ENCODE measurements at regions not wholly inside any gene's neighbourhood (a gene's known extent, or its start where the extent isn't known, plus 50 kb on each side); places are given as distances from the start of the nearest gene placed in this dataset.

DNA sequence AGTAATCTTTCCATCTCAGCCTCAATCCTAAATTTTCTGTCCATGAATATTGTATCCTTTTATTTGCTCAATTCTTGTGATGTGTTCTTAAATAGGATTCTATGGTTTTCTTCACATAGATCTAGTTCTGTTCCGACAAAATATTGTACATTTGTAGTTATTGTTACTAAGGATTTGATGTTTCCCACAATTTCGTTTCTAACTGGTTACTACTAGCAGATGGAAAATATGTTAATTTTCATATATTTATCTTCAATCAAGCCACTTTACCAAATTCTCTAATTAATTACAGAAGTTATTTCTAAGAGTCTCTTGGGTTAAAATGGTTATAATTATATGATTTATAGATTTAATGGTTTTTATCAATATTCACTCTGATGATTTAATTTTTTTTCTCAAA lies 60.3 kb downstream of the SEC61B start:
- TF ChIP-seq, protein P1, sequence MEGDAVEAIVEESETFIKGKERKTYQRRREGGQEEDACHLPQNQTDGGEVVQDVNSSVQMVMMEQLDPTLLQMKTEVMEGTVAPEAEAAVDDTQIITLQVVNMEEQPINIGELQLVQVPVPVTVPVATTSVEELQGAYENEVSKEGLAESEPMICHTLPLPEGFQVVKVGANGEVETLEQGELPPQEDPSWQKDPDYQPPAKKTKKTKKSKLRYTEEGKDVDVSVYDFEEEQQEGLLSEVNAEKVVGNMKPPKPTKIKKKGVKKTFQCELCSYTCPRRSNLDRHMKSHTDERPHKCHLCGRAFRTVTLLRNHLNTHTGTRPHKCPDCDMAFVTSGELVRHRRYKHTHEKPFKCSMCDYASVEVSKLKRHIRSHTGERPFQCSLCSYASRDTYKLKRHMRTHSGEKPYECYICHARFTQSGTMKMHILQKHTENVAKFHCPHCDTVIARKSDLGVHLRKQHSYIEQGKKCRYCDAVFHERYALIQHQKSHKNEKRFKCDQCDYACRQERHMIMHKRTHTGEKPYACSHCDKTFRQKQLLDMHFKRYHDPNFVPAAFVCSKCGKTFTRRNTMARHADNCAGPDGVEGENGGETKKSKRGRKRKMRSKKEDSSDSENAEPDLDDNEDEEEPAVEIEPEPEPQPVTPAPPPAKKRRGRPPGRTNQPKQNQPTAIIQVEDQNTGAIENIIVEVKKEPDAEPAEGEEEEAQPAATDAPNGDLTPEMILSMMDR (conservative IDR thresholded peaks at IDR 0.05; ENCODE audit: low read depth, low read length): no peak
- DNase-seq (ENCODE audit: low read depth): no peak
- no peak overlapping the region for H3K4me3 ChIP-seq (ENCODE audit: low read length)

DNA sequence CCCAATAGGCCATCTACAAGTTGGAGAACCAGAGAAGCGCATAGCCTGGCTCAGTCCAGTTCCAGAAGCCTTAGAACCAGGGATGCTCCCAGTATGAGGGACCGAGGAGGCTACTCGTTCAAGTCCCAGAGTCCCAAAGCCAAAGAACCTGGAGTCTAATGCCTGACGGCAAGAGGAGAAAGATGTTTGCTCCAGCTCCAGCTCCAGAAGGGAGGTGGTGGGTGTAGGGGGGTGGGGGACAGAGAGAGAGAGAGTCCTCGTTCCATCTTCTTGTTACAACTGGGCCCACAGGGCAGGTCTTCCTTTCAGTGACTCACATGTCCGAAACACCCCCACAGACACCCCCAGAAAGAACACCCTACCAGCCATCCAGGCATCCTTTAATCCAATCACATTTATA lies 63.9 kb downstream of the SEC61B start:
- TF ChIP-seq, protein P1 (conservative IDR thresholded peaks at IDR 0.05; ENCODE audit: low read depth, low read length): no peak
- DNase-seq (ENCODE audit: low read depth): no peak
- H3K4me3 ChIP-seq (ENCODE audit: low read length): no peak overlapping the region

DNA sequence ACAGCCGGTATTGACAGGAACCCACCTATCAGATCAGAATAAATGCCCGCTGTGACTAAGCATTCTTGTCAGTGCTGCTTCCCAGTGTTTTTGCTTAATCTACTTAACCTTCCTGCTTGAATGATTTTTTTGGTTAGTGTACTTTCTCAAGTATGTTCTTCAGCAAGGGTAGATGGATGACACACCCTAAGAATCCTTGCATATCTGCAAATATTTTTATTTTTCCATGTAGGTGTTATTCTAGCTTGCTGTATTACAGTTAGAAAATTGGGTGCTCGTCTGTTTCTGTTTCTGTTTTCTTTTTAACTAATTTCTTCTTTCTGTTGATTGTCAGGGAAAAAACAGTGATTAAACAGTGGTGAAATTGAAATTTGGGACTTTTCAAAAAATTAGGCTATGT lies 64.5 kb downstream of the SEC61B start:
- TF ChIP-seq, protein P1 (conservative IDR thresholded peaks at IDR 0.05; ENCODE audit: low read depth, low read length): no peak
- H3K4me3 ChIP-seq (ENCODE audit: low read length): no peak overlapping the region
- DNase-seq (ENCODE audit: low read depth): no peak

DNA sequence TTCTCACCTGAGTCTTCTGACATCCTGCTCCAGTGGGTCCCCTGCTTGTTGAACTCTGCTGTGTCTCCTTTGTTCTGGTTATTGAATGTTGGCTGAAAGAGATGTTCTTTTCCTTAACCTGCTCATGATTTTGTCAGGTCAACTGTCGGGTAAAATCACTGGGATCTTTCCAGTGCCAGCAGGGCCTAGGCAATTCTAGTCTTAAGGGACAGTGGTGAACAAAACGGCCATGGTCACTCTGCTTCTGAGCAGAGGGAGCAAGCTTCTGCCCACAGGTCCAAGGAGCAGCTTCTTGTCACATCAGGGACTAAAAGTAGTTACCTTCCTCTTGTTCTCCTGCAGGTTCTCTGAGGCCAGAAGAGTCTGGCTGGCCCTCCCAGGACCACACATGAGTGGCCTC lies 65.6 kb downstream of the SEC61B start:
- no peak overlapping the region for H3K4me3 ChIP-seq (ENCODE audit: low read length)
- DNase-seq (ENCODE audit: low read depth): no peak
- TF ChIP-seq, protein P1 (conservative IDR thresholded peaks at IDR 0.05; ENCODE audit: low read depth, low read length): no peak

DNA sequence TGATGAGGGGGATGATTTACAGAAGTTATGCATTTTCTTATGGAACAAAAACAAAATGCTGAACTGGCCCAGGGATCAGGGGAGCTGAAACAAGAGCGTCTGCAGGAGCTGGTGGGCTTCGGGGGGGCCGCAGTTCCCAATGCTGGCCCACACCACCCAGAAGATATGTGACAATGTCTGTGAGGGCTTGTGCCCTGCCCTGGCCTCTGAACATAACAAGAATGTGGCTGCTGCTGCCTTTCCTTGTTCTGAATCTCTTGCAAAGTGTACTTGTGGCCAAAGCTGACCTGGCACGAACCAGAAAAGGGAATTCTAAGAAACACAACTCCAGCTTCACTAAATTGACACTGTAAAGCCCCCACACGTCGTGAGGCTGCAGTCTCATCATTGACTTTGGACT lies 66.7 kb downstream of the SEC61B start:
- TF ChIP-seq, protein P1 (conservative IDR thresholded peaks at IDR 0.05; ENCODE audit: low read depth, low read length): no peak

DNA sequence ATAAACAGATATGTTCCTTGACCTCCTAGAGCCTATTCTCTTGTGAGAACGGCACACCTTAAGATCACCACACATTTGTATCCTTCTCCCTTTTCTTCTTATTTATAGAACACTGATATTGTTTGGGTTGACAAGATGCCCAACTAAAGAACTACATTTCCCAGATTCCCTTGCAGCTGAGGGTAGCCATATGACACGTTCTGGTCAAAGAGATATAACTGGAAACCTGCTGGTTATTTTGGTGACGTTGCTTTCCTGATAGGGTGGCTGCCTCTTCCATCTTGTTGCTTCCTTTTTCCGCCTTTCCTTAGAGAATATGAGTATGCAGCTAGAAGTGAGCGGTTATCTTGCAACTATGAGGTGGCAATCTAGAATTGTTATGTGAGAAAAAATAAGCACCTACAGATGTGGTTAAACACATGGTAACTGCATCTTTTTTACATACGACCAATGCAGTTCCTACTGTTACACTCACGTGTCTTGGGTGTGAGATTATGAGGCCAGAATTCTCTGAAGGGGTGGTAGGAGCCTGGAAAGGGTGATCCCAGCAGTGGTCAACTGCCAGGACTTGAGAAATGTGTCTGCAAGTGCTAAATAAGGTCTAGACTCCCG lies 72.9 kb downstream of the SEC61B start:
- no peak for DNase-seq (ENCODE audit: low read depth)

More for the DNA sequence above, 66.7 kb downstream of the SEC61B start:
- H3K4me3 ChIP-seq (ENCODE audit: low read length): no peak overlapping the region
- no peak for DNase-seq (ENCODE audit: low read depth)

More for the DNA sequence above, 72.9 kb downstream of the SEC61B start:
- TF ChIP-seq, protein P1 (conservative IDR thresholded peaks at IDR 0.05; ENCODE audit: low read depth, low read length): no peak
- no peak overlapping the region for H3K4me3 ChIP-seq (ENCODE audit: low read length)
